GM19351 (cell line): ENCODE measurements at regions not wholly inside any gene's neighbourhood (a gene's known extent, or its start where the extent isn't known, plus 50 kb on each side); places are given as distances from the start of the nearest gene placed in this dataset.

Source experiments
- ATAC-seq: cut with Tn5 transposase; IDR thresholded peaks from one replicate; pipeline ENCODE4 v1.9.1; 2021; ENCODE audit warnings: mild to moderate bottlenecking, moderate library complexity; ENCODE audit not compliant: unreplicated experiment

DNA sequence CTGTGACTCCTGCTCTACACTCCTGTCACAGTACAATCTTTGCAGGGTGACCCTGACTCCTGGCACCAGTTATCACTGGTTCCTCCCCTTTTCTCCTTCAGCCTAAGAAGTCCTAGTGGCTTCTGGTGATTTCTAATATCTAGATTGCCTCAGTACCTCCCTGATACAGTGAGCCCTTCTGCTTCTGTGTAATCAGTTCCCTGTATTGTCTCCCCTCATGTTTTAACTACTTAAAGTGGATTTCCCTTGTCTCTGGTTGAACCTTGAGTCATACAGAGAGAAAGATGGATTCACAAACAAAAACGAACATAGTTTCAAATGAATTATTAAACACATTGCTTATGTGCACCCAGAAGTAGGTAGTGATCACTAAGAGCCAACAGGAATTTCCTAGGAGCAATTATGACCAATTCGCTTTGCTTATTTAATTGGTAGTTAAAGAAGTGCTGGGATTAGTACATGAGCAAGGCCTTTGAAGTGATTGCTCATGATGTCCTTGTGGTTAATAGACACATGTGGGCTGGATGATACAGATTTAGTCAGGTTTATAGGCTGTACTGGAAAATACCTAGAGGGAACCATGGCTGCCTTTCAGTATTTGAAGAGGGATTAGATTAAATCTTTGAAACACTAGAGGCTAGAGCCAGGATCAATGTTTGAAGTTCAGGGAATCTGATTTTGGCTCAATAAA lies 145.8 kb upstream of the MEF2C start:
- ATAC-seq: no peak

DNA sequence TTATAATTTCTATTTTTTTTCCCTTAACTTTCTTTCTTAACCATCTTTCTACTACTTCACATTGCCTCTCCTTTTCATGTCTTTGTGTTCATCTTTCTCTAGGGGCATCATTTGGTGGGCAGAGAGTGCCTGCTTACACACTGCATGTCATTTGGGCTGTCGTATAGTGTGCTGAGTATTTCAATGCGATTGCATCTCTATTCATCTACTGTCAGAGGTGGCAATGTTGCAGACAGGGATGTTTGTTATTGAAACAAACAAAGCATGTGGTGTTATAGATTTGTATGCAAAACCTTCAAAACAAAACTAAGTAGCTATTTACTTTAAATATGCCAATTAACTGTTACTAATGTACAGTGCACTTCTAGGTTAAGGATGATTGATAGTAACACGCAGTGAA lies 141.1 kb upstream of the MEF2C start:
- no peak for ATAC-seq

DNA sequence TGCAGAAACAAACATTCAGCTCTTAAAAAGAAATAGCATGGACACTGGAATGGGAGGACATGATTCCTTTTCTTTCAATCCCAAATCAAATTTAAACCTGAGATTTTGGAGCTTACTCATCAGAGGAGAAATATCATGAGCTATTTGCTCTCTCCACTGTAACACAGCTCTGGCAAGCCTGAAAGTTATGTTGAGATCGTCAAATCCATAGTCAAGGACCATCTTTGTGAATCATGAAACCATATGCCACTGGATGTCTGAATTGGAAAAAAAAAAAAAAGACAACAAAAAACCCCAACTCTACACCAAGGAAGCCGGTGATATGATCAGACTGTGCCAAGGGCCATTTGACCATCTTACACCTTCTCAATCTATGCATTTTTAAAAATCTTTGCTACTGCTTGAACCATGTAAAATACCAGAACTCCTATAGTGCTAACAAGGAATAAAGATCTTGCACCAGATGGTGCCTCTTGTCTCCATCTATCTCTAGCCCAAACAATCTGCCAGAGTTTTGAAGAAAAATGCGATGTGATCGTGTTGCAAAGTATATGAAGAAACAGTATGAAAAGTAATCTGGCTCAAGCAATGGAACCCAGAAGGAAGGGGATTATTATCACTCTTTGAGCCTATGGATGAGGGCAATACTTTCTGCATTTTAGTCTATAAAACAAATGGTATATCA lies 138.1 kb upstream of the MEF2C start:
- no peak for ATAC-seq

DNA sequence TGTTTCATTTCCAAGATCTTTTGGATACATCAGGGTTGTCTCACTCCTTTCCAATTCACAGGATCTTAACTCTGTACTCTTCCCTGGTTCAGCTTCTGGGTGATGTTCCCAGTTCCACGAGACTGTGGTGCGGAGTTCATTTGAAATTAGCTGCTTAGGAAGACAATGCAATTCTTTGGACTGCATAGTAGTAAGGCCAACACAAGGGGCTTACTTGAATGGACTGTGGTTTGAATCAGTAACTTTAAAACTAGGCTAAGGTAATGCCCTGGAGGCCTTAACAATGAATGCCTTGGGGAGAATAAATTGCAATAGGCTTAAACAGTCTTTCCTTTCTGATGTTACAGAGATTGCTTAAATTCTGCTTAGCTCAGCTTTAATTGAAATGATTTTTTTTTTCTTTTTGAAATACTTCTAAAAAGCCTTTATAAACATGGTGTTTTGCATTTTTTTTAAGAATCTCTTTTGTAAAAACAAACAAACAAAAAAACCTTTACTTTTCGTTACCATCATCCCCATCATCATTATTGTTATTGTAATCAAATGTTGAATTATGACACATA lies 133.8 kb upstream of the MEF2C start:
- ATAC-seq: no peak

DNA sequence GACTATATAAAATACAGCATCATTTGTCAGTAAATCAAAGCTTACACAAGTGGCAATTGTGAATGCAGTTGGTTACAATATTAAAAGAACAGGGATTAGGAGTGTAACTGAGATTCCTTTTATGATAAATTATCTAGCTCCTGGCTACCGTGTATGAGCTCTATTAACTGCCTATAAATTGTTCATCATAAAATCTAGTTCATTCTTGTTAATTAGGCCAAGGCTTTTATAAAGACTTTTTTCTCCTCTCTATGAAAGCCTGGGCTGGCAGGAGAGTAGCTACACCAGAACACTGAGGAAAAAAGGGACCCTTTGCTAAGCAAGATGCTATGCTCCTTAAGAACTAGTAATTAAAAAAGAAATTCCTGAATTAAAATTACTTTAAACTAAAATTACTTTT lies 132.4 kb upstream of the MEF2C start:
- no peak for ATAC-seq

DNA sequence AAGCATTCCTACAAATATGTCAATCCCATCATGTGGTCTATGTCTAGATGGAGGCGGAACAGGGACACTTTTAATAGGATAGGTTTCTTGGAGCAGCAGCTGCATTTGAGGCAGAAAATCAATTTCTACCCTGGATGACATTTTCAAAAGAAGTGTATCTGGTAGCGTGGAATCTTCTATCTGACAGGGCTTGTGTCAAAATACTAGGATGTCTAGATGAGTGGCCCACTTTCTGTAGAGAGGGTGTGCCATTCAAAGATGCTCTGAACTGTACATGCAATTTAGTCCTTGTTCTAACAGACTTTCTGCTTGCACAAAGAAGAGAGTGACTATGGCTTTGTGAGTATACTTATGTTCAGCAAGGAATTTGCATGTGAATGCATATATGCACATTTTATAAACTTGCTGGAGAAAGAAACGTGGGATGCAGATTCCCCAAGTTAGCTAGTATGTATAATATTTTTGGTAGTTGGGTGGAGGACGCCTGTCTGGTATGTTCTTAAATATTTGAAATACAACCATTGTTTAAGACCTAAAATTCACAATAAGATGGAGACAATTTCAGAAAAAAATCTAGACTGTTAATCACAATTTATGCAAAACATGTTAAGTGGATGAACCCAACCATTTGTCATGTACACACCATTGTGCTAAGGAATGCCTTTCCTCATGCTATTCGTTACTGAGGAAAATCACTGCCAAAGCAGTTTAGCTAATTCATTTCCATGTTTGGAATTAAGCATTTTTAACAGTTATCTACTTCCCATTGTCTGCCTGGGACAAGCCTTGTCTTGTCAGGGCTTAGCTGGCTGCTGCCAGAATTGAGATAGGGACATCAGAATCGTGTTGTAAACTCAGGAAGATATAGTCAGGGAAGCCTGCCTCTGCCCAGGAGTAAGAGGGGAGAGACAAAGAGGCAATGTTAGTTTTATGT lies 129.1 kb upstream of the MEF2C start:
- ATAC-seq: no peak

DNA sequence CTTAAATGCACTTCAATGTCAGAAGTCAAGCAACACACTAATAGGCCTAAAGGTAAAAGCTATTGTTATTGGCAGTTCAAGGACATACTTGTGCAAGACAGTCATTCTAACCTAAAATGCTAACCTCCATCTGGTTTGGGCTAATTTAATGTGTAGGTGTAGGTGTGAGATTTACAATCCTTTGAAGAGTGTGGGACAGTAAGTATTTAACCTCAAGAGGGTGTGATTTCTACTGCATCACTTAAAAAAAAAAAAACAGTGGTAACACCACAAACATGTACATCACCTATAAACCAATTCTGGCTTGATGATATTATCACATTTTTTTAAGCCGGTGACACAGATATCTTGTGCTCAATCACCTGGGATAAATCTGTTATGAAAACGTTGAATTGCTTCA lies 127.5 kb upstream of the MEF2C start:
- ATAC-seq: no peak

DNA sequence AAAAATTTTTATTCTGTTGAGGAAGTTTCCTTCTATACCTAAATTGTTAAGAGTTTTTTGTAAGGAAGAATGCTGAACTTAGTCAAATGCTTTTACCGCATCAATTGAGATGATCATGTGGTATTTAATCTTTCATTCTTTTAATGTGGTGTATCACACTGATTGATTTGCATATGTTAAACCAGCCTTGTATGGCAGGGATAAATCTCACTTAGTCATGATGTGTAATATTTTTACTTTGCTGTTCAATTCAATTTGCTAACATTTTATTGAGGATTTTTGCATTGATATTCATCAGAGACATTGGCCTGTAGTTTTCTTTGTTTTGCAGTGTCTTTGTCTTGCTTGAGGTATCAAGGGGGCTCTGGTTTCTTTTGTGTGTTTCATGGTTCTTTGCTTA lies 125.3 kb upstream of the MEF2C start:
- no peak for ATAC-seq

DNA sequence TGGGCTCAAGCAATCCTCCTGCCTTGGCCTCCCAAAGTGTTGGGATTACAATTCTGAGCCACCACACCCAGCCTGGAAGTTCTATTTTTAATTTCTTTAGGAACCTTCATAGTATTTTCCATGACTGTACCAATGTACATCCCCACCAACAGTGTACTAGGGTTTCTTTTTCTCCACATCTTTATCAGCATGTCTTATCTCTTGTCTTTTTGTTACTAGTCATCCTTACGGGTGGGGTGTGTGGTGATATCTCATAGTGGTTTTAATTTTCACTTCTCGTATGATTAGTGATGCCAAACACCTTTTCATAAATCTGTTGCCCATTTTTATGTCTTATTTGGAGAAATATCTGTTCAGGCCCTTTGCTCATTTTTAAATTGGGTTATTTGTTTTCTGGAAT lies 123.0 kb upstream of the MEF2C start:
- no peak for ATAC-seq

DNA sequence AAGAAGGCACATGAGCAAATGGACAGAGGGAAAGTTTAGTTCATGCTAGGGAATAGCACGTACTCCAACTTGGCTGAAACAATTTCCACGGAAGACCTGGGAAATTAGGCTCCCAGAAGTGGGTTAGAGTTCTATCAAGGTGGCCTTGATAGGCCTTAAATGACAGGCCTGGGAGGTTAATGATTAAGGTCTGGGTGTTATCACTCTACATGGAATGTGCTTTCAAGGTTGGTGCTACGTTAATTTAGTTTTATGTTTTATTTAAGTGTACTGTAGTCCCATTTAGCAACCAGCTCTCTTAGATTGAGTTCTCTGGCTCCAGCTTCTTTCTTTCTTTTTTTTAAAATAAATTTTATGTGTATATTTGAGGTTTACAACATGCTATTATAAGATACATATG lies 121.4 kb upstream of the MEF2C start:
- ATAC-seq: no peak

DNA sequence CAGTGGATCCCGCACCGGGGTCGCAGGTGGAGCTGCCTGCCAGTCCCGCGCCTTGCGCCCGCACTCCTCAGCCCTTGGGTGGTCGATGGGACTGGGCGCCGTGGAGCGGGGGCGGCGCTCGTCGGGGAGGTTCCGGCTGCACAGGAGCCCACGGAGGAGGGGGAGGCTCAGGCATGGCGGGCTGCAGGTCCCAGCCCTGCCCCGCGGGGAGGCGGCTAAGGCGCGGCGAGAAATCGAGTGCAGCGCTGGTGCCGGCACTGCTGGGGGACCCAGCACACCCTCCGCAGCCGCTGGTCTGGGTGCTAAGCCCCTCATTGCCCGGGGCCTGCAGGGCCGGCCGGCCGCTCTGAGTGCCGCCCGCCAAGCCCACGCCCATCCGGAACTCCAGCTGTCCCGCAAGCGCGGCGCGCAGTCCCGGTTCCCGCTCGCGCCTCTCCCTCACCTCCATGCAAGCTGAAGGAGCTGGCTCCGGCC lies 120.6 kb upstream of the MEF2C start:
- ATAC-seq: no peak

DNA sequence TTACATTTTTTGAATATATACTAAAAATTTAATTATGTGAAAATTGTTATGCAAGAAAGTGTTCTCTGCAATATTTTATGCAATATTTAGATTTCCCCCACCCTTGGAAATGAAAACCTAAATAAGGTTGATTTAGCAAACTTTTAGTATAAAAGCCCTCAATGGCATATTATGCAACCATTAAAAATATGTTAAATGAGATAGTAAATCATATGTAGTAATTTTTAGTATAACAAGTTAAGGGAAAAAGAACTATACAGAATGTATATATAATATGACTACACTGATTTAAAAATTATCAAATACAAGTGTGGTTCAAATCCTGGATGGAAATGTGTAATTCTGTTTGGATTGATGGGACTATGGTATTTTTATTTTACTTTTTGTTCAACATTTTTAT lies 116.9 kb upstream of the MEF2C start:
- no peak for ATAC-seq

DNA sequence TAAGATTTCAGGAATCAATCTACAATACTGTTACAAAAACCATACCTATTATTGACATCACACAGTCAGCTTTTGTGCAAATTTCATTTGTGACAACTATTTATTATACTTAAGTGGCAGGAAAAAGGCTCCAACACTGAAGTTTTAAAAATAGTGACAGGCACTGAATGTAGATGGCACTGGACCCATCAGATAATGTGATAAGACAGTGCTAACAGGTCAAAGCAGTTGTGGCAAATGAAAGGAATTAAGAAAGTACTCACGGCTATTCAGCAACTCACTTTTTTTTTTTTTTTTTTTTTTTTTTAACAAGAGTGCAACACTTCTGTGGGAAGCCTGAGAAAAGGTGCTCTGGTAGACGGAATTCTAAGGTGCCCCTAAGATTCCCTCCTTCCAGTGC lies 115.0 kb upstream of the MEF2C start:
- ATAC-seq: no peak

DNA sequence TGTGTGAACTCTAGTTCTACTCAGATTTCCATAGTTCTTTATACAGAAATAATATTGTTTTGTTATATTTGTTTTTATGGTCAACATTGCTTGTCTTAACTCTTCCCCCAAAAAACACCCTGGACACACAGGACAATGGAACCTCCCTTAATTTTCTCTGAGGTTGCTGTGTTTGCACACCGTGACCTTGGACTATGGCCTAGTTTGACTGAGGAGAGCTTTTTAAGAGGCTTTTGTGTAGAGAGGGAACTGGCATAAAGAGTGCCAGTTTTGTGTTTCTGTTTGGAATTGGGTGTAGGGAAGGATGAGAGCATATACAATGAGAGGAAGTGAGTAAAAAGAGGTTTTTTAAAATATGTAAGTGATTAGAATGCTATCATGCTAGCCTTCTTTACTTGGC lies 101.1 kb upstream of the MEF2C start:
- no peak for ATAC-seq

DNA sequence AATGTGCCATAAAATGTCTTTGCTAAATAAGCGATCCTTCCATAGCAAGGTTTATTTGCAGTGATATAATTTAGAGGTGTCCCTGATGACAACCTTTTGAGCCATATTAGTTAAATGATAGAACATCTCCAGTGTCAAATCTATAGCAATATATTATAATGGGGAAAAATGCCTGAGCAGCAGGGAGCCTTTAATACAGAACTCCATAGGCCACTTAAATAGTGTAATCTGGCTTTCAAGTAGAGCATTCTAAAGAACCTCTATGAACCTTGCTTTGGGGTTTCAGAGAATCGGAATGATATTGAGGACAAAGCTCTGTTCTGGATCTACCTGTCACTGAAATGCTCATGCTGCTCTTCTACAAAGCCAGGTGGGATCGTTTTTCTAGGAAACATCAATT lies 96.7 kb upstream of the MEF2C start:
- peak; percentile 18 for ATAC-seq

DNA sequence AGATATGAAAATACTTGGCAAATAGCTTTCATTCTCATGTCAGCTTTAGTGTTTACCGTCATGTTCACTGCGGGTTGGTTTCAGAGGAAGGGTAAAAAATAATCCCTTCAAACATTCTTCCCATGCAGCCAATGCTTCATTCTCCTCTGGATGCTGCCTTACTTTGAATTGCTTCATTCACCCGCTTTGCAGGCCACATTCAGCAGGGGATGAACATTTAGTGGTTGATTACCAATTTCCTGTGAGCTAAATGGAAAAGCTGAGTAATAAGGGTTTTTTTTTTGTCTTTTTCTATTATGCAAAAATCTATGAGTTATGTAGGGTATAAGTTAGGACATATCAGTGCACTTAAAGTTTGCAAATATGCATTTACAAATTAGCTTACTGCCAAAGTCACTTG lies 96.3 kb upstream of the MEF2C start:
- peak; percentile 76 for ATAC-seq

DNA sequence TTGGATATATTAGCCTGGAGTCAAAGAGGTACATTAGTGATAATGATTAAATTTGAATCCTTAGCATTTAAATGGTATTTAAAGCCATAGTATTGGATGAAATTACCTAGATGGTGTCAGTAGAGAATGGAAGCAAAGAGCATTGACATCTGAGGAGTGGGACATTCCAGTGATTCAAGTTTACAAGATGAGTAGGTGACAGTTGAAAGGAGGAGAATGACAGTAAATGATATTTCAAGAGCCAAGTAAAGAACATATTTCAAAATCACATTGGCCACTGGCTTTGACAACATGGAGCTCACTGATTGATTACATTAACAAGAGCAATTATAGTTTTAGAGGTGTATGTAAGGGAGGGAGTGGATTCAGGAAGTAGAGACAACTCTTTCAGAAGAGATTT lies 93.9 kb upstream of the MEF2C start:
- no peak for ATAC-seq

DNA sequence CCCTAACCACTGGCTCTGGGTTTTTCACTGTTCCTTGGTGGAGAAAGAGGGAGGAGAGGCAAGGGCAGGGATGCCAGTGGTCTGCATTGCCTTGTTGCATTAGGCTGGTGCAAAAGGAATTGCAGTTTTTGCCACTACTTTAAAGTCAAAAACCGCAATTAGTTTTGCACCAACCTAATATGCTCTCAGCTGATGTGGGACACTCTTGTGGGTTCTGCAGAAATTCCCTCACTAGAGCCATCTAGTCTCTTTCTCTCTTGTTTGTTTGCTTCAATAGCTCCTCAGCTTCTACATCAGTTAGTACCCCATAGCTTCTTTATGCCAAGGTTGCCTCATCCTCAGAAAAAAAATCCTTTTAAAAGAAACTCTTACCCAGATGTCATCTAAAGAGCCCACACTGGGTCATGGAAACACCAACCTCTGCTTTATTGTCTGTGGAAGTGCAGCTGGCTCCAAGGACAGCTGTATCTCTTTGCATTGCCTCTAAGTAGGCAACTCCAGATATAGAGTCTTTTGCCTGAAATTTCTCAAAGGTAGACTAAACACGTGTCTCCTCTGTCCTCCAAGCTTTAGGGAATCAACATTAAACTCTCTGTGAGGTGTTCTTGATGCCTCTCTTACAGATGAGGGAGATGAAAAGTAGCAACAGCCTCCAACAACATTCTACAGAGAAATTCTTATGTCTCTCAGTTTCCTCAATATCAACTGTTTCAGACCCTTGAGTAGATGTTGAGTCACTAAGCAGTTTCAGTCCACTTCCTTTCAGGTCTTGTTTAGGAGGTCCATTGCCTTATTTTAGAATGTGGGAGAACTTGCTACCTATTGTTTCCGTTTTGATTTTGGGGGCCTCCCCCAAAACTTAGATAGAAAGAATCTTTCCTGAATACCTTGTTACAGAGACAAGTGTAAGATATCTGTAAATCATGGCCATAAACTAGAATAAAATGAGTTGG lies 84.9 kb upstream of the MEF2C start:
- ATAC-seq: peak; percentile 94

DNA sequence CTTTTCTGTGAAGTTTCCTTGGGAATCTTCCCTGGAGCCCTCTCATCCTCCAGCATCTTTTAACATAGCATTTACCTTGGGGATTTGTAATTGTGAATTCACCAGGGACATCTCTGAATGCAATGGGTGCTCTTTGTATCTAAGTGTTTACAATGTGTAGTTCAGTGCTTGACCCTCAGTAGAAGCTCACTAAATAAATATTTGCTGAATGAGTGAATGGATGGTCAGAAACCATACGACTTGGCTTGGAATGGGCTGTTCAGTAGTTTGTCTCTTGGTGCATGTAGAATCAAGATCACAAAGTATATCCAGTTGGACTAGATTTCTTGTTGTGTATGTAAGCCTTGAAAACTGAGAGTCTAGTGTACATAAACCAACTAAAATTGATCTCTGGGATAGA lies 81.8 kb upstream of the MEF2C start:
- no peak for ATAC-seq

DNA sequence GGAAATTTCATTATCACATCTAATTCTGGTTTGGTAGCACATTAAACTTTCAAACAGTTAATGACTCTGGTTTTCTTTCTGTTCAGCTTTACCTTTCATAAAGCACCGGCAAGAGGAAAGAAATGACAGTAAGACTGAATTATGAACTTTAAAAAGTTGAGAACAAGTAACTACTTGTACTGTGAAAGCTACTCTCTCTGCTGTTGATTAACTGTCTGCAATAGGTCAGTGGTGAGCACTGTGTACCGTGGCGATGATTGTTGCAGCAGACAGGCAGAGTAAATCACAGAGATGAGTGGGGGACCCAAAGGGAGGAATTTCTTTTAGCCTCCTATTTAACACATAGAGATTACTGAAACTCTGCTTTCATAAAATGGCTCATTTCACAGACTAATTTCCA lies 74.0 kb upstream of the MEF2C start:
- ATAC-seq: no peak
